ENCODE measurements at regions not wholly inside any gene's neighbourhood (a gene's known extent, or its start where the extent isn't known, plus 50 kb on each side); places are given as distances from the start of the nearest gene placed in this dataset.

DNA sequence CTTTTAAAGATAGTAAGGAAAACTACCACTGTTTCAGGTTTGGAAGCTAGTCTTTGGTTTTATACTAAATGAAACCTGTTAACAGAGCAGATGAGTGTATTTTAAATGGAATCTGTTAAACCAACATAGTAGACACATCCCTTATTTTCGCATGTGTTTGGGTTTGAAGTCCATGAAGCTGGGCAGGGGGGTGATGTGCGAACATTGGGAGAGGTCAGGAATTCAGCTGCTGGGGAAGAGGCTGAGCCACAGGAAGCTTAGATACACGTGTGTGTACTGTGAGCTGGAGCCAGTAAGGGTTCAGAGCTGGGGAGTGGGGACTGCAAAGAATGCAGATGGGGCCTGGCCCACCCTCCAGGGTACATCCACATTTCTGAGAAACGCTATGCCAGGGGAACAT, 176.9 kb downstream of the VAPA start:
- no peaks in the 10 kb centered on the region for H3K79me2 ChIP-seq (ENCODE audit: insufficient read depth, low read length)
- no peaks in the 10 kb centered on the region for H4K20me1 ChIP-seq (ENCODE audit: insufficient read depth, low read length)
- no peak overlapping the region for H3K4me2 ChIP-seq (ENCODE audit: insufficient read depth, low read length)
- TF ChIP-seq, protein P1, sequence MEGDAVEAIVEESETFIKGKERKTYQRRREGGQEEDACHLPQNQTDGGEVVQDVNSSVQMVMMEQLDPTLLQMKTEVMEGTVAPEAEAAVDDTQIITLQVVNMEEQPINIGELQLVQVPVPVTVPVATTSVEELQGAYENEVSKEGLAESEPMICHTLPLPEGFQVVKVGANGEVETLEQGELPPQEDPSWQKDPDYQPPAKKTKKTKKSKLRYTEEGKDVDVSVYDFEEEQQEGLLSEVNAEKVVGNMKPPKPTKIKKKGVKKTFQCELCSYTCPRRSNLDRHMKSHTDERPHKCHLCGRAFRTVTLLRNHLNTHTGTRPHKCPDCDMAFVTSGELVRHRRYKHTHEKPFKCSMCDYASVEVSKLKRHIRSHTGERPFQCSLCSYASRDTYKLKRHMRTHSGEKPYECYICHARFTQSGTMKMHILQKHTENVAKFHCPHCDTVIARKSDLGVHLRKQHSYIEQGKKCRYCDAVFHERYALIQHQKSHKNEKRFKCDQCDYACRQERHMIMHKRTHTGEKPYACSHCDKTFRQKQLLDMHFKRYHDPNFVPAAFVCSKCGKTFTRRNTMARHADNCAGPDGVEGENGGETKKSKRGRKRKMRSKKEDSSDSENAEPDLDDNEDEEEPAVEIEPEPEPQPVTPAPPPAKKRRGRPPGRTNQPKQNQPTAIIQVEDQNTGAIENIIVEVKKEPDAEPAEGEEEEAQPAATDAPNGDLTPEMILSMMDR (IDR thresholded peaks at IDR 0.05; ENCODE audit: extremely low read depth, low read depth, low read length), result no peak
- peaks cover 2% of the 10 kb centered on the region for H3K9me3 ChIP-seq (ENCODE audit: low read depth, low read length)
- H3K27ac ChIP-seq (ENCODE audit: low read depth, low read length), result no peak overlapping the region
- no peaks in the 10 kb centered on the region for H3K4me1 ChIP-seq (ENCODE audit: insufficient read depth, low read length)
- no peak overlapping the region for H3K4me3 ChIP-seq (ENCODE audit: insufficient read depth, low read length)
- DNase-seq (ENCODE audit: insufficient read length, low spot score, missing footprints), result no peak
- H3K36me3 ChIP-seq (ENCODE audit: insufficient read depth, low read length), result no peaks in the 10 kb centered on the region
- no peak overlapping the region for H2AFZ ChIP-seq (ENCODE audit: low read length)
- peaks cover 9% of the 10 kb centered on the region for H3K27me3 ChIP-seq (ENCODE audit: insufficient read depth, low read length)

DNA sequence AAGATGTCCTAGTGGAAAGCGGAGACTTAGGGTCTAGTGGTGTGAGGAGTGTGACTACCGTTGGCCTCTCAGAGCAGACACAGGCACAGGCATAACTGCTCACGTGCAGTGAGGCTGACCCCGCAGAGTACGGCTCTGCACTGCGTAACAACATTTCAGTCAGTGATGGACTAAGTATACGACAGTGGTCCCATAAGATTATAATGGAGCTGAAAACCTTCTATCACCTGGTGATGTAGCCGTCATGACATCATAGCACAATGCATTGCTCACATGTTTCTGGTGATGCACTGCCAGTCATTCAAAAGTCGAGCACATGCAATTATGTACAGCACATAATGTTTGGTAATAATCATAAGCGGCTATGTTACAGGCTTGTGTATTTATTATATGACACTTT, 179.6 kb downstream of the VAPA start:
- Histone ChIP-seq H3K9me3 (ENCODE audit: low read depth, low read length) (no peaks in the 10 kb centered on the region), H3K4me1 (ENCODE audit: insufficient read depth, low read length) (no peaks in the 10 kb centered on the region), H3K4me3 (ENCODE audit: insufficient read depth, low read length) (no peak overlapping the region), H3K36me3 (ENCODE audit: insufficient read depth, low read length) (no peaks in the 10 kb centered on the region), H3K79me2 (ENCODE audit: insufficient read depth, low read length) (no peaks in the 10 kb centered on the region), H2AFZ (ENCODE audit: low read length) (no peak overlapping the region), H3K4me2 (ENCODE audit: insufficient read depth, low read length) (no peak overlapping the region), H3K27ac (ENCODE audit: low read depth, low read length) (no peak overlapping the region), H4K20me1 (ENCODE audit: insufficient read depth, low read length) (no peaks in the 10 kb centered on the region), H3K27me3 (ENCODE audit: insufficient read depth, low read length) (peaks cover 4% of the 10 kb centered on the region)
- DNase-seq (ENCODE audit: insufficient read length, low spot score, missing footprints), result no peak
- TF ChIP-seq, protein P1 (IDR thresholded peaks at IDR 0.05; ENCODE audit: extremely low read depth, low read depth, low read length), result no peak

DNA sequence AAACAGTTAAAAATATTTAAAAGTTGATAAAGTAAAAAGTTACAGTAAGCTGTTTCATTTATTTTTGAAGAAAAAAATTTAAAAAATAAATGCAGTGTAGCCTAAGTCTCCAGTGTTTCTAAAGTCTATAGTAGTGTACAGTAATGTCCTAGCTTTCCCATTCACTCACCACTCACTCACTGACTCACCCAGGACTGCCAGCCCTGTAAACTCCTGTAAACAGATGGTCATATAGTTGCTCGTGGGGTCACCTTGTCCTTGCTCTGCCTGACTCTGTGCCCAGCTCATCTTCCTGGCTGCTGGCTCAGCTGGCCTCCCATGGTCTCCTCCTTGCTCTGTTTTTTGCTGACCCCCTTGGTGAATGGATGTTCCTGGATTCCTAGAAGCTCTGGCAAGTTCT, 180.3 kb downstream of the VAPA start:
- no peaks in the 10 kb centered on the region for H3K36me3 ChIP-seq (ENCODE audit: insufficient read depth, low read length)
- H3K4me3 ChIP-seq (ENCODE audit: insufficient read depth, low read length), result no peak overlapping the region
- TF ChIP-seq, protein P1 (IDR thresholded peaks at IDR 0.05; ENCODE audit: extremely low read depth, low read depth, low read length), result no peak
- H3K27me3 ChIP-seq (ENCODE audit: insufficient read depth, low read length), result peaks cover 4% of the 10 kb centered on the region
- H3K4me1 ChIP-seq (ENCODE audit: insufficient read depth, low read length), result no peaks in the 10 kb centered on the region
- H3K9me3 ChIP-seq (ENCODE audit: low read depth, low read length), result no peaks in the 10 kb centered on the region
- no peak for DNase-seq (ENCODE audit: insufficient read length, low spot score, missing footprints)
- no peak overlapping the region for H3K4me2 ChIP-seq (ENCODE audit: insufficient read depth, low read length)
- H3K79me2 ChIP-seq (ENCODE audit: insufficient read depth, low read length), result no peaks in the 10 kb centered on the region
- no peak overlapping the region for H2AFZ ChIP-seq (ENCODE audit: low read length)
- H3K27ac ChIP-seq (ENCODE audit: low read depth, low read length), result no peak overlapping the region
- no peaks in the 10 kb centered on the region for H4K20me1 ChIP-seq (ENCODE audit: insufficient read depth, low read length)

DNA sequence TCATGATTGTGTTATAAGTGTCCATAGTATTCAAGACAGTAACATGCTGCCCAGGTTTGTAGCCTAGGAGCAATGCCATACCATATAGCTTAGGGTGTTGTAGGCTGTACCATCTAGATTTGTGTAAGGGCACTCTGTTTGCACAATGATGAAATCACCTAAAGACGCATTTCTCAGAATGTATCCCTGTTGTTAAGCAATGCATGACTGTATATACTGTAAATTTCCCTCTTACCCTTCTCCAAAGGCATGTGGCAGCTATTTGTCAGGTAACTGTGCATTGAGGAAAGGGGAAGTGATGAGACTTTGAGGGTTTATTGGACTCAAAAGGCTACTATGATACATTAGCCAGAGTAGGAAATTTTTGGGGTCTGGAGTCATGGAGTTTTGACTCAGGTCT, 180.8 kb downstream of the VAPA start:
- no peaks in the 10 kb centered on the region for H4K20me1 ChIP-seq (ENCODE audit: insufficient read depth, low read length)
- no peaks in the 10 kb centered on the region for H3K9me3 ChIP-seq (ENCODE audit: low read depth, low read length)
- H3K36me3 ChIP-seq (ENCODE audit: insufficient read depth, low read length), result no peaks in the 10 kb centered on the region
- no peak overlapping the region for H3K27ac ChIP-seq (ENCODE audit: low read depth, low read length)
- no peak overlapping the region for H2AFZ ChIP-seq (ENCODE audit: low read length)
- H3K4me1 ChIP-seq (ENCODE audit: insufficient read depth, low read length), result no peaks in the 10 kb centered on the region
- no peak overlapping the region for H3K4me2 ChIP-seq (ENCODE audit: insufficient read depth, low read length)
- peaks cover 4% of the 10 kb centered on the region for H3K27me3 ChIP-seq (ENCODE audit: insufficient read depth, low read length)
- H3K4me3 ChIP-seq (ENCODE audit: insufficient read depth, low read length), result no peak overlapping the region
- H3K79me2 ChIP-seq (ENCODE audit: insufficient read depth, low read length), result no peaks in the 10 kb centered on the region
- TF ChIP-seq, protein P1 (IDR thresholded peaks at IDR 0.05; ENCODE audit: extremely low read depth, low read depth, low read length), result no peak
- DNase-seq (ENCODE audit: insufficient read length, low spot score, missing footprints), result no peak

Data from osteoblast (primary cell).